Nephron progenitor cell (in vitro differentiated cells): ENCODE measurements at regions not wholly inside any gene's neighbourhood (a gene's known extent, or its start where the extent isn't known, plus 50 kb on each side); places are given as distances from the start of the nearest gene placed in this dataset.

Experiments used
- DNase-seq: peaks from one replicate; pipeline ENCODE4 v3.0.0; 2021
- H3K27ac Mint-ChIP-seq: 2 replicates; pipeline ENCODE4 v1.8.0; 2021; ENCODE audit warnings: mild to moderate bottlenecking, moderate library complexity, mixed read lengths
- H3K27me3 Mint-ChIP-seq: 2 replicates; pipeline ENCODE4 v1.8.0; 2021; ENCODE audit warnings: mild to moderate bottlenecking, low read depth, mixed read lengths; ENCODE audit not compliant: poor library complexity
- H3K36me3 Mint-ChIP-seq: 2 replicates; pipeline ENCODE4 v1.8.0; 2021; ENCODE audit warnings: low read depth, mixed read lengths
- H3K4me1 Mint-ChIP-seq: 2 replicates; pipeline ENCODE4 v1.8.0; 2021; ENCODE audit warnings: mixed read lengths
- H3K4me3 Mint-ChIP-seq: 2 replicates; pipeline ENCODE4 v1.8.0; 2021; ENCODE audit warnings: mild to moderate bottlenecking, moderate library complexity, mixed read lengths
- H3K9me3 Mint-ChIP-seq: 2 replicates; pipeline ENCODE4 v1.8.0; 2021; ENCODE audit warnings: mild to moderate bottlenecking, moderate library complexity, mixed read lengths
- CTCF ChIP-seq: fragments of 200-600 bp; sonication (generic); IDR thresholded peaks from 2 replicates; pipeline ENCODE4 v1.5.0; 2021; ENCODE audit warnings: antibody characterized with exemption

DNA sequence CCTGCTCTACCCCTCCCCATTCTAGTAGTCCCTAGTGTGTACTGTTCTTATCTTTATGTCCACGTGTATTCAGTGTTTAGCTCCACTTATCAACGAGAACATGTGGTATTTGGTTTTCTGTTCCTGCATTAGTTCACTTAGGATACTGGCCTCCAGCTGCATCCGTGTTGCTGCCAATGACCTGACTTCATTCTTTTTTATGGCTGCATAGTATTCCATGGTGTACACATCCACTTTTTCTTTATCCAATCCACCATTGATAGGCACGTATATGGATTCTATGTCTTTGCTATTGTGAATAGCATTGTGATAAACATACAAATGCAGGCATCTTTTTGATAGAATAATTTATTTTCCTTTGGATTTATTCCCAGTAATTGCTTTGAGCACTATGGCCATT is 327.7 kb downstream of the DUSP6 start:
- H3K4me1 Mint-ChIP-seq, result peaks cover 11% of the 10 kb centered on the region

GRCh38 chr12:89023936-89024335 is 328.4 kb downstream of the DUSP6 start:
- H3K9me3 Mint-ChIP-seq, result no peaks in the 10 kb centered on the region
- no peaks in the 10 kb centered on the region for H3K36me3 Mint-ChIP-seq
- TF ChIP-seq CTCF, result no peak
- peaks cover 3% of the 10 kb centered on the region for H3K27me3 Mint-ChIP-seq
- H3K4me3 Mint-ChIP-seq, result no peak overlapping the region
- H3K4me1 Mint-ChIP-seq, result peaks cover 11% of the 10 kb centered on the region
- H3K27ac Mint-ChIP-seq, result no peak overlapping the region
- no peak for DNase-seq

More for the DNA sequence above, 327.7 kb downstream of the DUSP6 start:
- no peaks in the 10 kb centered on the region for H3K36me3 Mint-ChIP-seq
- no peaks in the 10 kb centered on the region for H3K9me3 Mint-ChIP-seq
- no peak for DNase-seq
- no peak overlapping the region for H3K27ac Mint-ChIP-seq
- H3K4me3 Mint-ChIP-seq, result no peak overlapping the region
- no peak for TF ChIP-seq CTCF
- H3K27me3 Mint-ChIP-seq, result peaks cover 3% of the 10 kb centered on the region

GRCh38 chr12:89020689-89021088 is 331.6 kb downstream of the DUSP6 start:
- Mint-ChIP-seq H3K9me3 (no peaks in the 10 kb centered on the region), H3K27me3 (peaks cover 3% of the 10 kb centered on the region), H3K4me3 (no peak overlapping the region), H3K36me3 (no peaks in the 10 kb centered on the region), H3K27ac (no peak overlapping the region), H3K4me1 (peaks cover 24% of the 10 kb centered on the region)
- TF ChIP-seq CTCF, result no peak
- DNase-seq, result no peak

DNA sequence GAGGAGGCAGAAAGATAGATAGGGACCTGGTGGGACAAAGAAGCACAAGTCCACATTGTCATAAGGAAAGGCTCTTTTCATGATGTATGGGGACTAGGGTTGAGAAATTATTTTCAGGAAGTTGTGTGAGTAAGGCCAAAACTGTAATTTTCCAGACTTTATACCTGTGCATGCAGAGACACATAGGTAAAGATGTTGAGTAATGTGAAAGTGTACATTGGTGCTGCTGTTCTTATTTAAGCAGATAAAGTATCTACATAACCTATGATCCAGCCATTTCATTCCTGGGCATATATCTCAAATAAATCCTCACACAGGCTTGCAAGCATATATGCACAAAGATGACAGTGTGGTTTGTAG is 332.2 kb downstream of the DUSP6 start:
- no peak overlapping the region for H3K4me3 Mint-ChIP-seq

DNA sequence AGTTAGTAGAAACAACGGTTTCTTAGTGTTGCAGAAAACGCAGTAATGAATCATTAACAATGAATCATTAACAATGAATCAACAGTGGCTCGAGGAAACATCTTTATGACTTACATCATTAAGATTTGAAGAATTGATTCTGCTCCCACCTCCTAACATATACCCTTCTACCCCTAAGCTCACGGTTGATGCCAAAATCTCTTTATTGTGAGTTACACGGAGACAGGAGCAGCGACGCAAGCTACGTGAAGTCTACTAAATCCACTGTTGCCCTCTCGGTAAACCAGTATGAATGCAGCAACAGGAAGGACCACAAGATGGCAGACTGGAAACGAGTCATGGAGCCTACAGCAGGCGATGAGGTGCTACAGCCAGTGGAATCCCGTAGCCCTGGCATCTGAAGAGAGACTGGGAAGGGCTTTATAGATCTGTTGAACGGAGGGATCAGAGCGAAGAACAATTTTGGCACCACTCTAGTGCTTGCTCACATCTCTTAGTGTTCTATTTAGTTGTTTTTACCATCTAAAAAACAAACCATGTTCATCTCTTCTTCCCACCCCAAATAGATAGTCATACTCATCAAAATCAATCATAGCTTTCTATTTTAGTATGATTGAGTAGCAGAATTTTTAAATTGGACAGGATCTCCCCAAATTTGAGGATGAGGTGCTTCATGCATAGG is 332.7 kb downstream of the DUSP6 start:
- no peaks in the 10 kb centered on the region for H3K9me3 Mint-ChIP-seq
- DNase-seq, result peak; percentile 75
- H3K4me3 Mint-ChIP-seq, result no peak overlapping the region
- H3K4me1 Mint-ChIP-seq, result peaks cover 31% of the 10 kb centered on the region
- no peaks in the 10 kb centered on the region for H3K36me3 Mint-ChIP-seq
- peak; percentile 93 for TF ChIP-seq CTCF
- peaks cover 3% of the 10 kb centered on the region for H3K27me3 Mint-ChIP-seq
- H3K27ac Mint-ChIP-seq, result no peak overlapping the region

More for the DNA sequence above, 332.2 kb downstream of the DUSP6 start:
- TF ChIP-seq CTCF, result no peak
- H3K4me1 Mint-ChIP-seq, result peaks cover 29% of the 10 kb centered on the region
- peaks cover 3% of the 10 kb centered on the region for H3K27me3 Mint-ChIP-seq
- no peak overlapping the region for H3K27ac Mint-ChIP-seq
- no peaks in the 10 kb centered on the region for H3K9me3 Mint-ChIP-seq
- DNase-seq, result no peak
- no peaks in the 10 kb centered on the region for H3K36me3 Mint-ChIP-seq
